HG02870 (cell line): ENCODE measurements at regions not wholly inside any gene's neighbourhood (a gene's known extent, or its start where the extent isn't known, plus 50 kb on each side); places are given as distances from the start of the nearest gene placed in this dataset.

Source experiments
- ATAC-seq: cut with Tn5 transposase; IDR thresholded peaks from one replicate; pipeline ENCODE4 v1.9.1; 2021; ENCODE audit warnings: mild to moderate bottlenecking, moderate library complexity; ENCODE audit not compliant: unreplicated experiment

GRCh38 chr4:31051565-31051964 lies 331.4 kb downstream of the PCDH7 start:
- ATAC-seq: no peak

DNA sequence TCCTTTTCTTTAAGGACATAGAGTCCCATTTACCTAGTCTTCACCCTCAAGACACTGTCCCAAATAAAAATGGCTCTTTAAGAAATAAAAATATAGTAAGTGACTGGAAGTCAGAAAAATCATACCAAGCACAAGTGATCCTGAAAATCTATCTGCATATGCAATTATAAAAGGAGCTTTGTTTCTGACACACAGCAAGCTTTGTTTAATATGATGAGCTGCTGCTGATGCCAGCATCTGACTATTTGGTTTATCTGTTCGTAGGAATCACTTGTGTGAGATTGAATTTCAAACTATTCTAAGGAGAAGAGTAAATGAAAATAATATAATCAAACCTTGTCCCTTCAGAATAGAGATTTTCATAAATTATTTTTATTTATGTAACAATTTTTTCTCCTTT lies 332.4 kb downstream of the PCDH7 start:
- no peak for ATAC-seq

GRCh38 chr4:31053451-31053850 lies 333.3 kb downstream of the PCDH7 start:
- ATAC-seq: no peak

DNA sequence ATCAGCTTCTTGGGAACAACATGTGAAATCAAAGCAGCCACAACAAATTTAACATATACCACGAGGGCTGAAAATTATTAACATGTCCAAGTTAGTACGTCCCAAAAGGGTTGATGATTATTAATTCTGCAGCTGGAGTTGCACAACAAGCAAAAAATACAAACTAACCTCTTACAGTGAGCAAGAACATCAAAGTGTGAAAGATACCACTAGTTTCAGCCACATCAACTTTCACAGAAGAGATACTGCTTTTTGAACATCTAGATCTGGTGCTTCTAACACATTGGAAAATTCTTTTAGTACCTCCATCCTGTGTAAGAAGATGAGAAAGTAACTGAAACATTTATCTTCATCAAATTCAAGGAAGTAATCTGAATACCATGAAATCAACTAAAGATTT lies 334.1 kb downstream of the PCDH7 start:
- no peak for ATAC-seq

GRCh38 chr4:31058656-31059055 lies 338.5 kb downstream of the PCDH7 start:
- no peak for ATAC-seq

GRCh38 chr4:31059753-31060522 lies 339.8 kb downstream of the PCDH7 start:
- ATAC-seq: no peak

- no peak for ATAC-seq
Observed at GRCh38 chr4:31065086-31065485, 344.9 kb downstream of the PCDH7 start.

DNA sequence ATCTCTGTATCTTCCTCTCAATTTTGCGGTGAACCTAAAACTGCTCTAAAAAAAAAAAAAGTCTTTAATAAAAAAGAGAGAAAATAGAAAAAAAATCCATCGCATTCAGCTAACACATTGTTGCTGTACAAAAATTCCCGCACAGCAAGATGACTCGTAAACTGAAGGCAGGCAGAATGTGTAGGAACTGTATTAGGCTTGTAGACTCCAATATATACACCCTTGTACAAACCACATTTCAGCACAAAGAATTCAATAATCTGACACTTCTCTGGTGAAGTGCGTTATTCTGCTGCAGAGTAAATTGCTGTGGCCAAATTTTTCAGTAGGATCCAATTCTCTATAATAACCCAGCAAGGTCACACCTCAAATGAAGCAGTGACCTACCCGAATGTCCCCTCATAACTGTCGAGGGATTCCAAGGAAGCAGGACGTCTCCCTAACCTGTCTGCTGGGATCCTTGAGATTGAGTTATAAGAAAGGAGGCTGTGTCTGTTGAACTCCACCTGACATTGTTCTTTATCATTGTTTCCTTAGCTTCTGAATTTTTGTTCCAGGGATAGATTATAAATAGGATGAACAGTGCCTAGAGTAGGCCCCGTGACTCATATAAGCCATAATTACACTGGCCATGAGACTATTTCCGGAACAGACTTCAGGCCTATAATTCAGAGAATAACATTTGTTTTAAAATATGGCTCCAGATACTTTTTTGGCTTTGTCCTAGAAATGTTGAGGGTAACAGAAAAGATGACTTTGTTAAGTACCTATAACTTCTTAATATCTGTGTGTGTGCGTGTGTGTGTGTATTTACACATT lies 348.3 kb downstream of the PCDH7 start:
- no peak for ATAC-seq

GRCh38 chr4:31069151-31069550 lies 349.0 kb downstream of the PCDH7 start:
- no peak for ATAC-seq

GRCh38 chr4:31071508-31072486 lies 351.6 kb downstream of the PCDH7 start:
- no peak for ATAC-seq

DNA sequence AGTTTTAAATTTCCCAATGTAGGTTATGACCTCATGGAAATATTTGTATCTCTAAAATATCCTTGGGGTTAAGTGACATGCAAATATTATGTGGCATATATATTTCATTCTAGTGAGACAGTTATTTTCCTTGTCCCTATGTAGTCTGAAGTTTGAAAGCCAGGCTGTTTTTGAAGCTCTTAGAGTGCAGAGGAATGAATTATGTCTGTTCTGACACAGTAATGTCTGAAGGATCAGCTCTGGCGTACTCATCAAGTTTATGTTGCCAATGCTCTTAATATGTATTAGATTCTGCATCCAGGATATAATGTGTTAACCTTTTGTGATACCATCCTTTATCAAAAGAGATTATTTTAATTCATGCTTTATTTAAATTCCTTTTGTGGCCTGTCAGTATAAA lies 355.8 kb downstream of the PCDH7 start:
- ATAC-seq: no peak

DNA sequence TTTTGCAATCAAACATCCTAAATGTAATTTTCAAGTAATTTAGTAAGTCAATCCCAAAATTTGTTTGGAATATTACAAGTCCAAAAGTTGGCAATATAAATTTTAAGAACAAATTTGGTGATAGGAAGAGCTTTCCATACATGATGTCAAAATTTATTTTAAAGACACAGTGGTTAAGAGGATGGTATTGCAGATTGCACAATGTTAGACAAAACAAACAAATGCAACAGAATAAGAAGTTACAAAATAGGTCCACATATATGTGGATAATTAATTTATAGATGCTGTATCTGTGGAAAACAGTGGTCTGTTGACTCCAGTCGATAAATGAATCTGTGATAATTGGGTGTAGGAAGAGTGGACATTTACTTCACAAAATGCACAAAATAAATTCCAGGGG lies 358.5 kb downstream of the PCDH7 start:
- no peak for ATAC-seq

GRCh38 chr4:31080887-31081286 lies 360.7 kb downstream of the PCDH7 start:
- ATAC-seq: no peak

GRCh38 chr4:31081366-31081765 lies 361.2 kb downstream of the PCDH7 start:
- ATAC-seq: no peak

DNA sequence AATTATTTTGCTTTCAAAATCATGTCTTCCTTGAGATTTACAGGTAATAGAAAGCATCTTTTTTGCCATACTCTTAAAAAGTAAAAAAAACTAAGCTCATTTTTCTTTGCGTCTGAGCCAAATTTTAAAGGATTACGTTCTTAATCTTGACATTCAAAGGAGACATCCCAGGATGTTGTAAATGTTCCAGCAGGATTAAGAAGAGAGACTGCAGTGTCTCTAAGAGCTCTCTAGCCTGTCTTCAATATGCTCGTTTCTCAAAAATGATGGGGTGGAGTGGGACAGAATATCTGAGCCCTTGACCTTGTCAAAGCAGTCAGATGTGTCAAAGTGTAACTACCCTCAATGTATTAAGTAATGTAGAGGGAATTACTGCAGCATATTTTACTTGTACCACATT lies 363.3 kb downstream of the PCDH7 start:
- ATAC-seq: no peak

GRCh38 chr4:31084806-31085416 lies 364.7 kb downstream of the PCDH7 start:
- ATAC-seq: no peak

GRCh38 chr4:31085689-31086088 lies 365.5 kb downstream of the PCDH7 start:
- ATAC-seq: no peak

GRCh38 chr4:31086756-31087330 lies 366.7 kb downstream of the PCDH7 start:
- ATAC-seq: no peak

- ATAC-seq: no peak
Observed at GRCh38 chr4:31088600-31089230, 368.5 kb downstream of the PCDH7 start.

DNA sequence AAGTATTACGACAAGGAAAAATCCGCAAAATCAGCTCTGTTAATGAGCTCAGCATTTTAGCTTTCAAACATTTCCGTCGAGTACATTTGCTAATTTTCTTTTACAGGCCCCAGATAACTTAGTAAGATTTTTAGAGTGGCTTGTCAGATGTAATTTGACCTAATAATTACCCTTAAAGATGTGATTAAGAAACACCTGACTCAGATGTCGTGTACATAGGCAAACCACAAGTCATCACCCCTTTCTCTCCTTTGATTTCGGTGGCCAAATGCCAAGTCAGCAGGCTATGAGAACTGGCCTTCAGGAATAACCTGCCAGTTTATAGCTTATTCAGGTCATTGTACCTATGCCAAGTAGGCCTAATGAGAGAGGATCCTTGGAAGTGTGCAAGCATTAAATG lies 369.6 kb downstream of the PCDH7 start:
- no peak for ATAC-seq
